ENCODE measurements at regions not wholly inside any gene's neighbourhood (a gene's known extent, or its start where the extent isn't known, plus 50 kb on each side); places are given as distances from the start of the nearest gene placed in this dataset.

- no peak for TF ChIP-seq CEBPB (IDR thresholded peaks at IDR 0.05; ENCODE audit: low read depth, low read length)
- TF ChIP-seq, protein P1, sequence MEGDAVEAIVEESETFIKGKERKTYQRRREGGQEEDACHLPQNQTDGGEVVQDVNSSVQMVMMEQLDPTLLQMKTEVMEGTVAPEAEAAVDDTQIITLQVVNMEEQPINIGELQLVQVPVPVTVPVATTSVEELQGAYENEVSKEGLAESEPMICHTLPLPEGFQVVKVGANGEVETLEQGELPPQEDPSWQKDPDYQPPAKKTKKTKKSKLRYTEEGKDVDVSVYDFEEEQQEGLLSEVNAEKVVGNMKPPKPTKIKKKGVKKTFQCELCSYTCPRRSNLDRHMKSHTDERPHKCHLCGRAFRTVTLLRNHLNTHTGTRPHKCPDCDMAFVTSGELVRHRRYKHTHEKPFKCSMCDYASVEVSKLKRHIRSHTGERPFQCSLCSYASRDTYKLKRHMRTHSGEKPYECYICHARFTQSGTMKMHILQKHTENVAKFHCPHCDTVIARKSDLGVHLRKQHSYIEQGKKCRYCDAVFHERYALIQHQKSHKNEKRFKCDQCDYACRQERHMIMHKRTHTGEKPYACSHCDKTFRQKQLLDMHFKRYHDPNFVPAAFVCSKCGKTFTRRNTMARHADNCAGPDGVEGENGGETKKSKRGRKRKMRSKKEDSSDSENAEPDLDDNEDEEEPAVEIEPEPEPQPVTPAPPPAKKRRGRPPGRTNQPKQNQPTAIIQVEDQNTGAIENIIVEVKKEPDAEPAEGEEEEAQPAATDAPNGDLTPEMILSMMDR (conservative IDR thresholded peaks at IDR 0.05; ENCODE audit: low read depth, low read length) = no peak
These were observed 630.2 kb upstream of the NOVA1 start for GRCh38 chr14:27228053-27228452.

All from IMR-90 (cell line).